ENCODE measurements at regions not wholly inside any gene's neighbourhood (a gene's known extent, or its start where the extent isn't known, plus 50 kb on each side); places are given as distances from the start of the nearest gene placed in this dataset.

GRCh38 chr1:189616893-189617292 is 860.8 kb downstream of the BRINP3 start:
- no peaks in the 10 kb centered on the region for H3K4me1 ChIP-seq
- no peak overlapping the region for H3K27ac ChIP-seq
- DNase-seq: no peak
- no peaks in the 10 kb centered on the region for H3K36me3 ChIP-seq
- TF ChIP-seq POLR2AphosphoS5 (IDR thresholded peaks at IDR 0.05) (no peak), POLR2A (IDR thresholded peaks at IDR 0.05) (no peak), EP300 (IDR thresholded peaks at IDR 0.05) (no peak), CTCF (IDR thresholded peaks at IDR 0.05) (no peak)
- no peaks in the 10 kb centered on the region for H3K27me3 ChIP-seq
- no peak overlapping the region for H3K4me3 ChIP-seq
- intact Hi-C loops (cut with DNase I): no loop called here
- no peaks in the 10 kb centered on the region for H3K9me3 ChIP-seq
- WGBS, 2 donors: 60 to 75% methylated on average over 5 of the region's 5 CpGs

GRCh38 chr1:189619682-189620332 is 857.9 kb downstream of the BRINP3 start:
- H3K4me3 ChIP-seq: no peak overlapping the region
- H3K9me3 ChIP-seq: no peaks in the 10 kb centered on the region
- H3K27ac ChIP-seq: no peak overlapping the region
- intact Hi-C loops (cut with DNase I): no loop called here
- no peak for DNase-seq
- H3K27me3 ChIP-seq: no peaks in the 10 kb centered on the region
- H3K36me3 ChIP-seq: no peaks in the 10 kb centered on the region
- H3K4me1 ChIP-seq: no peaks in the 10 kb centered on the region
- TF ChIP-seq POLR2AphosphoS5 (IDR thresholded peaks at IDR 0.05): no peak
- TF ChIP-seq EP300 (IDR thresholded peaks at IDR 0.05): no peak
- no peak for TF ChIP-seq POLR2A (IDR thresholded peaks at IDR 0.05)
- TF ChIP-seq CTCF (IDR thresholded peaks at IDR 0.05): no peak
- 31 to 60% methylated on average over 3 of the region's 3 CpGs for WGBS, 2 donors

GRCh38 chr1:189620471-189620870 is 857.2 kb downstream of the BRINP3 start:
- no peak for TF ChIP-seq POLR2AphosphoS5 (IDR thresholded peaks at IDR 0.05)
- no peak for TF ChIP-seq EP300 (IDR thresholded peaks at IDR 0.05)
- TF ChIP-seq CTCF (IDR thresholded peaks at IDR 0.05): no peak
- TF ChIP-seq POLR2A (IDR thresholded peaks at IDR 0.05): no peak
- DNase-seq: no peak
- intact Hi-C loops (cut with DNase I): no loop called here
- H3K36me3 ChIP-seq: no peaks in the 10 kb centered on the region
- H3K27ac ChIP-seq: no peak overlapping the region
- no peaks in the 10 kb centered on the region for H3K9me3 ChIP-seq
- H3K4me1 ChIP-seq: no peaks in the 10 kb centered on the region
- H3K4me3 ChIP-seq: no peak overlapping the region
- 57 to 82% methylated on average over 2 of the region's 2 CpGs for WGBS, 2 donors
- H3K27me3 ChIP-seq: no peaks in the 10 kb centered on the region

GRCh38 chr1:189623336-189623735 is 854.3 kb downstream of the BRINP3 start:
- WGBS, 2 donors: 88 to 89% methylated on average over 2 of the region's 2 CpGs
- H3K9me3 ChIP-seq: no peaks in the 10 kb centered on the region
- no peaks in the 10 kb centered on the region for H3K36me3 ChIP-seq
- TF ChIP-seq POLR2A (IDR thresholded peaks at IDR 0.05) (no peak), POLR2AphosphoS5 (IDR thresholded peaks at IDR 0.05) (no peak), CTCF (IDR thresholded peaks at IDR 0.05) (no peak), EP300 (IDR thresholded peaks at IDR 0.05) (no peak)
- intact Hi-C loops (cut with DNase I): no loop called here
- H3K27me3 ChIP-seq: no peaks in the 10 kb centered on the region
- H3K4me1 ChIP-seq: no peaks in the 10 kb centered on the region
- DNase-seq: no peak
- H3K4me3 ChIP-seq: no peak overlapping the region
- no peak overlapping the region for H3K27ac ChIP-seq

GRCh38 chr1:189627427-189627826 is 850.2 kb downstream of the BRINP3 start:
- intact Hi-C loops (cut with DNase I): no loop called here
- Histone ChIP-seq H3K36me3 (no peaks in the 10 kb centered on the region), H3K27me3 (no peaks in the 10 kb centered on the region), H3K4me3 (no peak overlapping the region), H3K27ac (no peak overlapping the region), H3K4me1 (no peaks in the 10 kb centered on the region), H3K9me3 (no peaks in the 10 kb centered on the region)
- 41 to 77% methylated on average over 2 of the region's 2 CpGs for WGBS, 2 donors
- no peak for TF ChIP-seq CTCF (IDR thresholded peaks at IDR 0.05)
- TF ChIP-seq POLR2AphosphoS5 (IDR thresholded peaks at IDR 0.05): no peak
- TF ChIP-seq POLR2A (IDR thresholded peaks at IDR 0.05): no peak
- TF ChIP-seq EP300 (IDR thresholded peaks at IDR 0.05): no peak
- no peak for DNase-seq

All from sigmoid colon (tissue), 6 donors.